ENCODE measurements at regions not wholly inside any gene's neighbourhood (a gene's known extent, or its start where the extent isn't known, plus 50 kb on each side); places are given as distances from the start of the nearest gene placed in this dataset.
A peak's percentile ranks its signal among the peaks of the same experiment; 100 is the strongest.

DNA sequence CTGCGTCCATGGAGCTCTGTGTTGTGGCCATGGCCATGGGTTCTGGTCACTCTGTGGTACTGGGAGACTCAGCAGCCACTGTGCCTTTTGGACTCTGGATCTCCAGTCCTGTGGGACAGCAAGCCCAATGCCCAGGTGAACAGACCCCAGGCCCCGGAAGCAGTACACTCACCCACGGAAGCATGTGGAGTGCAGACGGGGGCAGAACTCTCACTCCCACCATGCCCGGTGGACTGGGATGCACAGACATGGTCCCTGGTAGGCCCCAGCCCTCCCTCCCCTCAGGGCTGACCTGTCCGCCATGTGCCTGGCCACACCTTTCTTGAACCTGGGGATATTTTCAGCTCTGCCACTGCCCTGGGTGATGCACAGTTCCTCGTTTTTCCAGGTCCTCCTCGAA, 163.3 kb downstream of the URI1 start:
- Histone ChIP-seq H3K36me3 (ENCODE audit: control insufficient read depth in 4 of 4, insufficient read depth in 3 of 4, low read depth in 1 of 4, low read length in 3 of 4) (no peaks in the 10 kb centered on the region), H3K4me1 (ENCODE audit: control insufficient read depth in 4 of 4, insufficient read depth in 4 of 4, low read length in 3 of 4) (no peaks in the 10 kb centered on the region), H3K9me3 (ENCODE audit: control insufficient read depth in 4 of 4, low read length in 3 of 4) (no peaks in the 10 kb centered on the region), H3K9ac (ENCODE audit: low read depth in 1 of 2, low read length in 2 of 2) (no peak overlapping the region), H3K27ac (ENCODE audit: low read depth in 1 of 2, low read length in 2 of 2) (no peak overlapping the region), H3K27me3 (ENCODE audit: control insufficient read depth in 4 of 4, insufficient read depth in 4 of 4, low read length in 3 of 4) (peaks cover 0 to 2% (median 0%) of the 10 kb centered on the region in 4 donors), H3K4me3 (ENCODE audit: low read depth in 1 of 3, low read length in 3 of 3) (no peak overlapping the region)
- no peak for DNase-seq (ENCODE audit: low spot score)
- 92% methylated on average over 8 of the region's 8 CpGs for WGBS
- no peak for TF ChIP-seq FOXA1 (IDR thresholded peaks at IDR 0.05)
- TF ChIP-seq RAD21 (IDR thresholded peaks at IDR 0.05), result no peak
- TF ChIP-seq, protein P1, sequence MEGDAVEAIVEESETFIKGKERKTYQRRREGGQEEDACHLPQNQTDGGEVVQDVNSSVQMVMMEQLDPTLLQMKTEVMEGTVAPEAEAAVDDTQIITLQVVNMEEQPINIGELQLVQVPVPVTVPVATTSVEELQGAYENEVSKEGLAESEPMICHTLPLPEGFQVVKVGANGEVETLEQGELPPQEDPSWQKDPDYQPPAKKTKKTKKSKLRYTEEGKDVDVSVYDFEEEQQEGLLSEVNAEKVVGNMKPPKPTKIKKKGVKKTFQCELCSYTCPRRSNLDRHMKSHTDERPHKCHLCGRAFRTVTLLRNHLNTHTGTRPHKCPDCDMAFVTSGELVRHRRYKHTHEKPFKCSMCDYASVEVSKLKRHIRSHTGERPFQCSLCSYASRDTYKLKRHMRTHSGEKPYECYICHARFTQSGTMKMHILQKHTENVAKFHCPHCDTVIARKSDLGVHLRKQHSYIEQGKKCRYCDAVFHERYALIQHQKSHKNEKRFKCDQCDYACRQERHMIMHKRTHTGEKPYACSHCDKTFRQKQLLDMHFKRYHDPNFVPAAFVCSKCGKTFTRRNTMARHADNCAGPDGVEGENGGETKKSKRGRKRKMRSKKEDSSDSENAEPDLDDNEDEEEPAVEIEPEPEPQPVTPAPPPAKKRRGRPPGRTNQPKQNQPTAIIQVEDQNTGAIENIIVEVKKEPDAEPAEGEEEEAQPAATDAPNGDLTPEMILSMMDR (IDR thresholded peaks at IDR 0.05; ENCODE audit: low read depth, low read length, missing input control), result no peak
- TF ChIP-seq, protein P2, sequence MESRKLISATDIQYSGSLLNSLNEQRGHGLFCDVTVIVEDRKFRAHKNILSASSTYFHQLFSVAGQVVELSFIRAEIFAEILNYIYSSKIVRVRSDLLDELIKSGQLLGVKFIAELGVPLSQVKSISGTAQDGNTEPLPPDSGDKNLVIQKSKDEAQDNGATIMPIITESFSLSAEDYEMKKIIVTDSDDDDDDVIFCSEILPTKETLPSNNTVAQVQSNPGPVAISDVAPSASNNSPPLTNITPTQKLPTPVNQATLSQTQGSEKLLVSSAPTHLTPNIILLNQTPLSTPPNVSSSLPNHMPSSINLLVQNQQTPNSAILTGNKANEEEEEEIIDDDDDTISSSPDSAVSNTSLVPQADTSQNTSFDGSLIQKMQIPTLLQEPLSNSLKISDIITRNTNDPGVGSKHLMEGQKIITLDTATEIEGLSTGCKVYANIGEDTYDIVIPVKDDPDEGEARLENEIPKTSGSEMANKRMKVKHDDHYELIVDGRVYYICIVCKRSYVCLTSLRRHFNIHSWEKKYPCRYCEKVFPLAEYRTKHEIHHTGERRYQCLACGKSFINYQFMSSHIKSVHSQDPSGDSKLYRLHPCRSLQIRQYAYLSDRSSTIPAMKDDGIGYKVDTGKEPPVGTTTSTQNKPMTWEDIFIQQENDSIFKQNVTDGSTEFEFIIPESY (IDR thresholded peaks at IDR 0.05), result no peak
- no peak for TF ChIP-seq EGR1 (IDR thresholded peaks at IDR 0.05; ENCODE audit: low read depth in 2 of 2)
- TF ChIP-seq NR2F2 (IDR thresholded peaks at IDR 0.05), result no peak
- TF ChIP-seq, protein P3, sequence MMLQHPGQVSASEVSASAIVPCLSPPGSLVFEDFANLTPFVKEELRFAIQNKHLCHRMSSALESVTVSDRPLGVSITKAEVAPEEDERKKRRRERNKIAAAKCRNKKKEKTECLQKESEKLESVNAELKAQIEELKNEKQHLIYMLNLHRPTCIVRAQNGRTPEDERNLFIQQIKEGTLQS (IDR thresholded peaks at IDR 0.05), result no peak
- TF ChIP-seq, protein P4, sequence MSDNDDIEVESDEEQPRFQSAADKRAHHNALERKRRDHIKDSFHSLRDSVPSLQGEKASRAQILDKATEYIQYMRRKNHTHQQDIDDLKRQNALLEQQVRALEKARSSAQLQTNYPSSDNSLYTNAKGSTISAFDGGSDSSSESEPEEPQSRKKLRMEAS (IDR thresholded peaks at IDR 0.05), result no peak
- TF ChIP-seq TAF1 (conservative IDR thresholded peaks at IDR 0.05), result no peak

DNA sequence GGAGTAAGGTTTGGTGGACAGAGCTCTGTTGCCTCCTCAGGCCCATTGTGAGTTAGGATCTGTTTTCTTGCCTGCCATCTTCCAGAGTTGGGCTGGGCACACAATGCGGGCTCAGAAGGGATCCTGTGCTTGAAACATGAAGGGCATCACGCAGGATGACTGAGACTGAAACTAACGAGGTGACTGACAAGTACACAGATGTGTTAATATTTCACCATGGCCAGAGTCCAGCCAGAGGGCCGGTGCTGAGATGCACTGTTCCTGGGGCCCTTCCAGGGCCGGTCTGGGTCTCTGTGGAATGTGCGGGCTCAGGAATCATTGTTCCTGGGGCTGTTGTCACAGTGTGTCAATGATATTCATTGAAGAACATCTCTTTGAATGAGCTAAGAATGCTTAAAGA, 163.7 kb downstream of the URI1 start:
- WGBS, result 53% methylated on average over 6 of the region's 6 CpGs
- Histone ChIP-seq H3K4me1 (ENCODE audit: control insufficient read depth in 4 of 4, insufficient read depth in 4 of 4, low read length in 3 of 4) (no peaks in the 10 kb centered on the region), H3K9ac (ENCODE audit: low read depth in 1 of 2, low read length in 2 of 2) (no peak overlapping the region), H3K4me3 (ENCODE audit: low read depth in 1 of 3, low read length in 3 of 3) (no peak overlapping the region), H3K9me3 (ENCODE audit: control insufficient read depth in 4 of 4, low read length in 3 of 4) (no peaks in the 10 kb centered on the region), H3K27ac (ENCODE audit: low read depth in 1 of 2, low read length in 2 of 2) (no peak overlapping the region), H3K27me3 (ENCODE audit: control insufficient read depth in 4 of 4, insufficient read depth in 4 of 4, low read length in 3 of 4) (peaks cover 0 to 2% (median 0%) of the 10 kb centered on the region in 4 donors), H3K36me3 (ENCODE audit: control insufficient read depth in 4 of 4, insufficient read depth in 3 of 4, low read depth in 1 of 4, low read length in 3 of 4) (no peaks in the 10 kb centered on the region)
- peak; percentile 36 for DNase-seq (ENCODE audit: low spot score)
- TF ChIP-seq FOXA1 (IDR thresholded peaks at IDR 0.05), result no peak
- no peak for TF ChIP-seq HNF4G (IDR thresholded peaks at IDR 0.05)
- no peak for TF ChIP-seq RXRA (IDR thresholded peaks at IDR 0.05)
- TF ChIP-seq, protein P3 (IDR thresholded peaks at IDR 0.05), result no peak
- no peak for TF ChIP-seq YY1 (IDR thresholded peaks at IDR 0.05)
- TF ChIP-seq FOXA2 (IDR thresholded peaks at IDR 0.05), result no peak
- TF ChIP-seq GABPA (IDR thresholded peaks at IDR 0.05 in 1 of 2, conservative IDR thresholded peaks at IDR 0.05 in 1 of 2), result no peak
- TF ChIP-seq, protein P5, sequence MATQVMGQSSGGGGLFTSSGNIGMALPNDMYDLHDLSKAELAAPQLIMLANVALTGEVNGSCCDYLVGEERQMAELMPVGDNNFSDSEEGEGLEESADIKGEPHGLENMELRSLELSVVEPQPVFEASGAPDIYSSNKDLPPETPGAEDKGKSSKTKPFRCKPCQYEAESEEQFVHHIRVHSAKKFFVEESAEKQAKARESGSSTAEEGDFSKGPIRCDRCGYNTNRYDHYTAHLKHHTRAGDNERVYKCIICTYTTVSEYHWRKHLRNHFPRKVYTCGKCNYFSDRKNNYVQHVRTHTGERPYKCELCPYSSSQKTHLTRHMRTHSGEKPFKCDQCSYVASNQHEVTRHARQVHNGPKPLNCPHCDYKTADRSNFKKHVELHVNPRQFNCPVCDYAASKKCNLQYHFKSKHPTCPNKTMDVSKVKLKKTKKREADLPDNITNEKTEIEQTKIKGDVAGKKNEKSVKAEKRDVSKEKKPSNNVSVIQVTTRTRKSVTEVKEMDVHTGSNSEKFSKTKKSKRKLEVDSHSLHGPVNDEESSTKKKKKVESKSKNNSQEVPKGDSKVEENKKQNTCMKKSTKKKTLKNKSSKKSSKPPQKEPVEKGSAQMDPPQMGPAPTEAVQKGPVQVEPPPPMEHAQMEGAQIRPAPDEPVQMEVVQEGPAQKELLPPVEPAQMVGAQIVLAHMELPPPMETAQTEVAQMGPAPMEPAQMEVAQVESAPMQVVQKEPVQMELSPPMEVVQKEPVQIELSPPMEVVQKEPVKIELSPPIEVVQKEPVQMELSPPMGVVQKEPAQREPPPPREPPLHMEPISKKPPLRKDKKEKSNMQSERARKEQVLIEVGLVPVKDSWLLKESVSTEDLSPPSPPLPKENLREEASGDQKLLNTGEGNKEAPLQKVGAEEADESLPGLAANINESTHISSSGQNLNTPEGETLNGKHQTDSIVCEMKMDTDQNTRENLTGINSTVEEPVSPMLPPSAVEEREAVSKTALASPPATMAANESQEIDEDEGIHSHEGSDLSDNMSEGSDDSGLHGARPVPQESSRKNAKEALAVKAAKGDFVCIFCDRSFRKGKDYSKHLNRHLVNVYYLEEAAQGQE (IDR thresholded peaks at IDR 0.05), result no peak
- no peak for TF ChIP-seq HNF4A (conservative IDR thresholded peaks at IDR 0.05)
- TF ChIP-seq SP1 (IDR thresholded peaks at IDR 0.05), result no peak
- no peak for TF ChIP-seq EGR1 (IDR thresholded peaks at IDR 0.05; ENCODE audit: low read depth in 2 of 2)
- no peak for TF ChIP-seq JUND (IDR thresholded peaks at IDR 0.05)
- TF ChIP-seq, protein P2 (IDR thresholded peaks at IDR 0.05), result no peak
- TF ChIP-seq TAF1 (conservative IDR thresholded peaks at IDR 0.05), result no peak
- TF ChIP-seq, protein P1 (IDR thresholded peaks at IDR 0.05; ENCODE audit: low read depth, low read length, missing input control), result no peak
- no peak for TF ChIP-seq NR2F2 (IDR thresholded peaks at IDR 0.05)
- TF ChIP-seq, protein P4 (IDR thresholded peaks at IDR 0.05), result no peak
- TF ChIP-seq RAD21 (IDR thresholded peaks at IDR 0.05), result no peak

Measured in liver (tissue), 8 donors.